ENCODE measurements at regions not wholly inside any gene's neighbourhood (a gene's known extent, or its start where the extent isn't known, plus 50 kb on each side); places are given as distances from the start of the nearest gene placed in this dataset.

DNA sequence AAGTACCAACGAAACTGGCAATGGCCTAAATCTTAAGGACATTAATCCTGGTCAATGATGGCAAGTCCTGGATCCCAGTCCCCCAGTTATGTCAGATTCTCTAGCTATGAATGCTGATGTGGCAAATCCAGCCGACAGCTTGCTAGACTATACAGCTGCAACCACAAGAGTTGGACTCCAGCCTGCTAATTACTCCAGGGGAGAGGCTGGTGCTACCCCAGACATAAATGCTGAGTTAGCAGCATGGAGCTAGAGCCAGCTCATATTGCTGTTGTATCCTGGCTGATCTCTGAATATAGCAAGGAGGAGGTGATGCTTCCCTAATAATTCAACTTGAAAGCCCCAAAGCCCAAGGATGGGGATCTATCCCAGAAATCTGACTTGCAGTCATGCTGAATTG lies 207.1 kb downstream of the LRRN1 start:
- ChIA-PET CTCF (interaction anchor here (0.6 to 1.6 kb wide), 2 partner anchors 9 to 63 kb away, joined by 3 to 9 read pairs; no protein-coding TSS in a partner anchor), POLR2A (no interaction called here)
- Histone ChIP-seq H2AFZ (ENCODE audit: low read depth) (no peak overlapping the region), H3K4me3 (ENCODE audit: low read depth in 2 of 2, low read length in 1 of 2) (no peak overlapping the region), H3K27me3 (ENCODE audit: insufficient read depth) (no peaks in the 10 kb centered on the region), H3K4me1 (ENCODE audit: control insufficient read depth in 1 of 2, insufficient read depth in 2 of 2, low read depth in 1 of 2, low read length in 1 of 2) (peaks cover 0 to 2% of the 10 kb centered on the region in 2 experiments; a peak in 1 of 4 replicates), H3K9me3 (no peaks in the 10 kb centered on the region), H3K4me2 (no peak overlapping the region), H3K27ac (ENCODE audit: low read depth in 2 of 2, low read length in 1 of 2) (no peak overlapping the region), H3F3A (replicated peaks; ENCODE audit: insufficient read depth) (no peaks in the 10 kb centered on the region), H3K9ac (no peak overlapping the region), H3K36me3 (replicated peaks in 1 of 2; ENCODE audit: control insufficient read depth in 1 of 2, insufficient read depth in 2 of 2, low read length in 1 of 2) (no peaks in the 10 kb centered on the region), H3K9me2 (no peaks in the 10 kb centered on the region), H3K79me2 (ENCODE audit: insufficient read depth) (no peaks in the 10 kb centered on the region), H4K20me1 (ENCODE audit: insufficient read depth) (no peaks in the 10 kb centered on the region)
- no peak for DNase-seq
- 18% methylated on average over 2 of the region's 2 CpGs for WGBS (ENCODE audit: low lambda C conversion rate)
- TF ChIP-seq GATA2 (CRISPR knock-in tag; IDR thresholded peaks at IDR 0.05), result no peak
- TF ChIP-seq SIN3A (IDR thresholded peaks at IDR 0.05; ENCODE audit: borderline replicate concordance, low read depth, low read length), result no peak
- no peak for TF ChIP-seq TCF12 (IDR thresholded peaks at IDR 0.05)
- no peak for TF ChIP-seq EP300 (IDR thresholded peaks at IDR 0.05; ENCODE audit: borderline replicate concordance in 1 of 2, low read depth in 1 of 2, low read length in 1 of 2)
- no peak for TF ChIP-seq GABPA (IDR thresholded peaks at IDR 0.05; ENCODE audit: low read depth)
- no peak for TF ChIP-seq POLR2AphosphoS5 (IDR thresholded peaks at IDR 0.05; ENCODE audit: low read depth, low read length)
- TF ChIP-seq, protein P1, sequence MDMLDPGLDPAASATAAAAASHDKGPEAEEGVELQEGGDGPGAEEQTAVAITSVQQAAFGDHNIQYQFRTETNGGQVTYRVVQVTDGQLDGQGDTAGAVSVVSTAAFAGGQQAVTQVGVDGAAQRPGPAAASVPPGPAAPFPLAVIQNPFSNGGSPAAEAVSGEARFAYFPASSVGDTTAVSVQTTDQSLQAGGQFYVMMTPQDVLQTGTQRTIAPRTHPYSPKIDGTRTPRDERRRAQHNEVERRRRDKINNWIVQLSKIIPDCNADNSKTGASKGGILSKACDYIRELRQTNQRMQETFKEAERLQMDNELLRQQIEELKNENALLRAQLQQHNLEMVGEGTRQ (IDR thresholded peaks at IDR 0.05; ENCODE audit: borderline replicate concordance, low read depth, low read length), result no peak
- no peak for TF ChIP-seq RXRA (IDR thresholded peaks at IDR 0.05; ENCODE audit: borderline replicate concordance, low read depth)
- TF ChIP-seq TAF1 (IDR thresholded peaks at IDR 0.05; ENCODE audit: borderline replicate concordance, low read depth, low read length), result no peak

DNA sequence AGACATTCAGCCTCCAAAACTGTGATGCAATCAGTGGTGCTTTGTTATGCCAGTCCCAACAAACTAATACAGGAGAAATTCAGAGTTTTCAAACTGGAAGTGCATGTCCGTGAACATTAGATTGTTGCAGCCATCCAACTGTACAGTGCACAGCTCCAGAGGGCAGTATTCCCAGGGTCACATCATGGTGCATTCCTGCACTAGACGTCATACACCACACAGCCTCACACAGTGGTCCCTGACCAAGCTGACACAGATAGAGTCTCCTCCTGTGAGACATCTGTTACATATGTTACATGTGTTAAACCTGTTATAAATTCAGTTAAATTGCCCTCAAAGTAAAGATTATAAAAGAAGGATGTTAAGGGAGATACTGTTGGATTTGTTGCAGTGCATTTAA lies 209.0 kb downstream of the LRRN1 start:
- Histone ChIP-seq H3K4me2 (no peak overlapping the region), H3K4me1 (ENCODE audit: control insufficient read depth in 1 of 2, insufficient read depth in 2 of 2, low read depth in 1 of 2, low read length in 1 of 2) (peaks cover 0 to 2% of the 10 kb centered on the region in 2 experiments; a peak in 1 of 4 replicates), H3K79me2 (ENCODE audit: insufficient read depth) (no peaks in the 10 kb centered on the region), H3K27me3 (ENCODE audit: insufficient read depth) (no peaks in the 10 kb centered on the region), H3K36me3 (replicated peaks in 1 of 2; ENCODE audit: control insufficient read depth in 1 of 2, insufficient read depth in 2 of 2, low read length in 1 of 2) (no peaks in the 10 kb centered on the region), H3K9me3 (no peaks in the 10 kb centered on the region), H4K20me1 (ENCODE audit: insufficient read depth) (no peaks in the 10 kb centered on the region), H3K9ac (no peak overlapping the region), H3K27ac (ENCODE audit: low read depth in 2 of 2, low read length in 1 of 2) (no peak overlapping the region), H2AFZ (ENCODE audit: low read depth) (no peak overlapping the region), H3K9me2 (no peaks in the 10 kb centered on the region), H3F3A (replicated peaks; ENCODE audit: insufficient read depth) (no peaks in the 10 kb centered on the region), H3K4me3 (ENCODE audit: low read depth in 2 of 2, low read length in 1 of 2) (no peak overlapping the region)
- CTCF ChIA-PET, result interaction anchor here (1.0 to 2.0 kb wide), 2 partner anchors 10 to 808 kb away, joined by 4 to 6 read pairs; no protein-coding TSS in a partner anchor
- TF ChIP-seq TCF12 (IDR thresholded peaks at IDR 0.05) (no peak), MEF2A (IDR thresholded peaks at IDR 0.05; ENCODE audit: borderline replicate concordance, low read depth) (no peak), GATA2 (CRISPR knock-in tag; IDR thresholded peaks at IDR 0.05) (no peak), POLR2AphosphoS5 (IDR thresholded peaks at IDR 0.05; ENCODE audit: low read depth, low read length) (no peak), FOXJ3 (CRISPR knock-in tag; IDR thresholded peaks at IDR 0.05) (no peak), NFIC (IDR thresholded peaks at IDR 0.05; ENCODE audit: borderline replicate concordance) (no peak), SIN3A (IDR thresholded peaks at IDR 0.05; ENCODE audit: borderline replicate concordance, low read depth, low read length) (no peak), SMC3 (IDR thresholded peaks at IDR 0.05; ENCODE audit: low read depth, low read length) (no peak), JUND (IDR thresholded peaks at IDR 0.05) (no peak), TEAD4 (IDR thresholded peaks at IDR 0.05; ENCODE audit: borderline replicate concordance, insufficient read depth) (no peak), RAD21 (IDR thresholded peaks at IDR 0.05; ENCODE audit: low read length) (no peak)
- TF ChIP-seq, protein P2, sequence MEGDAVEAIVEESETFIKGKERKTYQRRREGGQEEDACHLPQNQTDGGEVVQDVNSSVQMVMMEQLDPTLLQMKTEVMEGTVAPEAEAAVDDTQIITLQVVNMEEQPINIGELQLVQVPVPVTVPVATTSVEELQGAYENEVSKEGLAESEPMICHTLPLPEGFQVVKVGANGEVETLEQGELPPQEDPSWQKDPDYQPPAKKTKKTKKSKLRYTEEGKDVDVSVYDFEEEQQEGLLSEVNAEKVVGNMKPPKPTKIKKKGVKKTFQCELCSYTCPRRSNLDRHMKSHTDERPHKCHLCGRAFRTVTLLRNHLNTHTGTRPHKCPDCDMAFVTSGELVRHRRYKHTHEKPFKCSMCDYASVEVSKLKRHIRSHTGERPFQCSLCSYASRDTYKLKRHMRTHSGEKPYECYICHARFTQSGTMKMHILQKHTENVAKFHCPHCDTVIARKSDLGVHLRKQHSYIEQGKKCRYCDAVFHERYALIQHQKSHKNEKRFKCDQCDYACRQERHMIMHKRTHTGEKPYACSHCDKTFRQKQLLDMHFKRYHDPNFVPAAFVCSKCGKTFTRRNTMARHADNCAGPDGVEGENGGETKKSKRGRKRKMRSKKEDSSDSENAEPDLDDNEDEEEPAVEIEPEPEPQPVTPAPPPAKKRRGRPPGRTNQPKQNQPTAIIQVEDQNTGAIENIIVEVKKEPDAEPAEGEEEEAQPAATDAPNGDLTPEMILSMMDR (IDR thresholded peaks at IDR 0.05), result no peak
- TF ChIP-seq, protein P3, sequence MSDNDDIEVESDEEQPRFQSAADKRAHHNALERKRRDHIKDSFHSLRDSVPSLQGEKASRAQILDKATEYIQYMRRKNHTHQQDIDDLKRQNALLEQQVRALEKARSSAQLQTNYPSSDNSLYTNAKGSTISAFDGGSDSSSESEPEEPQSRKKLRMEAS (IDR thresholded peaks at IDR 0.05; ENCODE audit: low read depth), result no peak
- TF ChIP-seq, protein P4, sequence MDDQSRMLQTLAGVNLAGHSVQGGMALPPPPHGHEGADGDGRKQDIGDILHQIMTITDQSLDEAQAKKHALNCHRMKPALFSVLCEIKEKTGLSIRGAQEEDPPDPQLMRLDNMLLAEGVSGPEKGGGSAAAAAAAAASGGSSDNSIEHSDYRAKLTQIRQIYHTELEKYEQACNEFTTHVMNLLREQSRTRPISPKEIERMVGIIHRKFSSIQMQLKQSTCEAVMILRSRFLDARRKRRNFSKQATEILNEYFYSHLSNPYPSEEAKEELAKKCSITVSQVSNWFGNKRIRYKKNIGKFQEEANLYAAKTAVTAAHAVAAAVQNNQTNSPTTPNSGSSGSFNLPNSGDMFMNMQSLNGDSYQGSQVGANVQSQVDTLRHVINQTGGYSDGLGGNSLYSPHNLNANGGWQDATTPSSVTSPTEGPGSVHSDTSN (IDR thresholded peaks at IDR 0.05), result no peak
- POLR2A ChIA-PET, result no interaction called here
- DNase-seq, result no peak
- WGBS (ENCODE audit: low lambda C conversion rate), result 35% methylated on average over 2 of the region's 2 CpGs
